OCI-LY7 (cell line): ENCODE measurements at regions not wholly inside any gene's neighbourhood (a gene's known extent, or its start where the extent isn't known, plus 50 kb on each side); places are given as distances from the start of the nearest gene placed in this dataset.

Source experiments
- BruUV-seq: library from RNA; stranded (reverse); fragments of 400-500 nt; replicated peaks from 2 replicates; lab custom pipeline; 2021; lab: Mats Ljungman, UMichigan
- CTCF ChIA-PET: fragments of 300-600 bp; sonication (Branson Sonifier 250); formaldehyde crosslinking; loops from one replicate; lab custom pipeline; 2022; ENCODE audit warnings: antibody characterized with exemption; ENCODE audit not compliant: unreplicated experiment; lab: Charles Lee
- POLR2A ChIA-PET: fragments of 300-600 bp; sonication (Branson Sonifier 250); formaldehyde crosslinking; loops from one replicate; lab custom pipeline; 2022; ENCODE audit warnings: antibody characterized with exemption; lab: Charles Lee
- DNase-seq: peaks from one replicate; pipeline ENCODE4 v3.0.0-alpha.2; 2015; ENCODE audit warnings: low spot score
- H2AFZ ChIP-seq: fragments of 200-600 bp; sonication (generic), shearing (Covaris generic); 2 replicates; pipeline ENCODE4 v1.6.1; 2014; ENCODE audit warnings: mild to moderate bottlenecking, antibody characterized with exemption, low read length, moderate library complexity
- H3K27ac ChIP-seq: fragments of 200-600 bp; sonication (generic); 2 replicates; pipeline ENCODE4 v1.5.1; 2014; ENCODE audit warnings: mixed run types, low read depth, mild to moderate bottlenecking, moderate library complexity, low read length, inconsistent platforms; ENCODE audit not compliant: poor library complexity, severe bottlenecking
- H3K36me3 ChIP-seq: fragments of 200-600 bp; sonication (generic); 2 replicates; pipeline ENCODE4 v1.6.1; 2014; ENCODE audit warnings: mild to moderate bottlenecking, antibody characterized with exemption, low read length, moderate library complexity, mixed read lengths; ENCODE audit not compliant: insufficient read depth
- H3K4me1 ChIP-seq: fragments of 200-600 bp; sonication (generic); 2 replicates; pipeline ENCODE4 v1.5.1; 2014; ENCODE audit warnings: mild to moderate bottlenecking, low read length; ENCODE audit not compliant: insufficient read depth, poor library complexity, severe bottlenecking
- H3K4me2 ChIP-seq: fragments of 200-600 bp; sonication (generic); 2 replicates; pipeline ENCODE4 v1.6.1; 2014; ENCODE audit warnings: mild to moderate bottlenecking, low read length
- H3K4me3 ChIP-seq: fragments of 200-600 bp; sonication (generic); 2 replicates; pipeline ENCODE4 v1.5.1; 2014; ENCODE audit warnings: mild to moderate bottlenecking, low read depth, low read length; ENCODE audit not compliant: poor library complexity, severe bottlenecking
- H3K79me2 ChIP-seq: fragments of 200-600 bp; sonication (generic); 2 replicates; pipeline ENCODE4 v1.6.1; 2016; ENCODE audit warnings: low read depth, mild to moderate bottlenecking, low read length, moderate library complexity, mixed read lengths; ENCODE audit not compliant: insufficient read depth
- H3K9me2 ChIP-seq: fragments of 200-600 bp; sonication (generic); 2 replicates; pipeline ENCODE4 v1.6.1; 2016; ENCODE audit warnings: mild to moderate bottlenecking, low read length, mixed read lengths; ENCODE audit not compliant: insufficient read depth
- H3K9me3 ChIP-seq: fragments of 200-600 bp; sonication (generic); 2 replicates; pipeline ENCODE4 v1.6.1; 2014; ENCODE audit warnings: mild to moderate bottlenecking, mixed run types, low read length, mixed read lengths
- H4K20me1 ChIP-seq: fragments of 200-600 bp; sonication (generic); 2 replicates; pipeline ENCODE4 v1.6.1; 2014; ENCODE audit warnings: mild to moderate bottlenecking, antibody characterized with exemption, low read length, moderate library complexity, mixed read lengths; ENCODE audit not compliant: insufficient read depth
- CTCF ChIP-seq: fragments of 200-600 bp; sonication (generic); conservative IDR thresholded peaks from 2 replicates; pipeline ENCODE4 v1.5.1; 2014; ENCODE audit warnings: mild to moderate bottlenecking, antibody characterized with exemption, low read length, moderate library complexity, mixed read lengths
- EZH2phosphoT487 ChIP-seq: fragments of 200-600 bp; sonication (generic); IDR thresholded peaks from 2 replicates; pipeline ENCODE4 v1.6.1; 2018; ENCODE audit warnings: low read depth, borderline replicate concordance, mild to moderate bottlenecking, mixed run types, antibody characterized with exemption, low read length, moderate library complexity, mixed read lengths
- intact Hi-C: fragments of 100-400 bp; cut with micrococcal nuclease; formaldehyde crosslinking; loops from one replicate; pipeline ENCODE4 v1.10.0; 2022; ENCODE audit not compliant: unreplicated experiment

- H3K27ac ChIP-seq: no peak overlapping the region
- H2AFZ ChIP-seq: no peak overlapping the region
- ChIA-PET POLR2A (no interaction called here), CTCF (no interaction called here)
- H3K9me2 ChIP-seq: no peaks in the 10 kb centered on the region
- H3K9me3 ChIP-seq: 0 out of 2 replicates have a peak, but pooled peaks cover 6% of the 10 kb centered on the region
- intact Hi-C loops: no loop called here
- H3K79me2 ChIP-seq: no peaks in the 10 kb centered on the region
- H3K4me3 ChIP-seq: no peak overlapping the region
- DNase-seq: no peak
- no peak overlapping the region for H3K4me2 ChIP-seq
- H3K36me3 ChIP-seq: no peaks in the 10 kb centered on the region
- TF ChIP-seq EZH2phosphoT487 (no peak), CTCF (no peak)
- H3K4me1 ChIP-seq: no peaks in the 10 kb centered on the region
- no TSS peak for BruUV-seq
- H4K20me1 ChIP-seq: no peaks in the 10 kb centered on the region
Observed at GRCh38 chr12:114926341-114926740, 242.4 kb upstream of the TBX3 start.

GRCh38 chr12:114924946-114925475, 241.0 kb upstream of the TBX3 start:
- no peak for DNase-seq
- TF ChIP-seq CTCF (no peak), EZH2phosphoT487 (no peak)
- intact Hi-C loops: no loop called here
- no peaks in the 10 kb centered on the region for H3K9me3 ChIP-seq
- no peak overlapping the region for H3K27ac ChIP-seq
- POLR2A ChIA-PET: no interaction called here
- H4K20me1 ChIP-seq: no peaks in the 10 kb centered on the region
- H3K4me1 ChIP-seq: no peaks in the 10 kb centered on the region
- no TSS peak for BruUV-seq
- no peak overlapping the region for H3K4me2 ChIP-seq
- H3K4me3 ChIP-seq: no peak overlapping the region
- no peaks in the 10 kb centered on the region for H3K9me2 ChIP-seq
- H3K79me2 ChIP-seq: no peaks in the 10 kb centered on the region
- no peak overlapping the region for H2AFZ ChIP-seq
- CTCF ChIA-PET: no interaction called here
- H3K36me3 ChIP-seq: no peaks in the 10 kb centered on the region

DNA sequence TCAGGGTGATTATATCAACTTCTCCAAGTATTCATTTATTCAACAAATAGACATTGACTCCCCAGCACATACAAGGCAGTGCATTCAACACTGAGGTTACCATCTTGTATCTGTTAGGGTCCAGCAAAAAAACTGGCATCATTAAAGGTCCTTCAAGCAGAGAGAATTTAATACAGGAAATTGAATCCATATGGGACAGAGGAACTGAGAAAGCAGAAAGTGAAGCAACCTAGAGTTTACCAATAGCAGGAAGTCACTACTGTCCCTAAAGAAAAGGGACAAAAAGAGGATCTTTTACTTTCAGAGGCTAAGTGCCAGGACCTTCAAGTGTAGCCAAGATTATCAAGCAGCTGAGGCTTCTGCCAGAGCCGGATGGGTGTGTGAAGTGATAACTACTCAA, 237.8 kb upstream of the TBX3 start:
- no TSS peak for BruUV-seq

More for the DNA sequence above, 237.8 kb upstream of the TBX3 start:
- no peaks in the 10 kb centered on the region for H3K4me1 ChIP-seq
- no peak overlapping the region for H3K4me2 ChIP-seq
- DNase-seq: no peak
- no peaks in the 10 kb centered on the region for H3K36me3 ChIP-seq
- H2AFZ ChIP-seq: no peak overlapping the region
- no peaks in the 10 kb centered on the region for H4K20me1 ChIP-seq
- TF ChIP-seq EZH2phosphoT487: no peak
- no peak for TF ChIP-seq CTCF
- ChIA-PET POLR2A (no interaction called here), CTCF (no interaction called here)
- intact Hi-C loops: no loop called here
- no peak overlapping the region for H3K4me3 ChIP-seq
- H3K79me2 ChIP-seq: no peaks in the 10 kb centered on the region
- H3K9me2 ChIP-seq: no peaks in the 10 kb centered on the region
- no peak overlapping the region for H3K27ac ChIP-seq
- no peaks in the 10 kb centered on the region for H3K9me3 ChIP-seq
